Subcutaneous abdominal adipose tissue (tissue), 5 donors: ENCODE measurements at regions not wholly inside any gene's neighbourhood (a gene's known extent, or its start where the extent isn't known, plus 50 kb on each side); places are given as distances from the start of the nearest gene placed in this dataset.

Experiments used
- H3K27ac ChIP-seq: one replicate; pipeline ENCODE4 v1.7.0; 2013; ENCODE audit warnings: low read depth, mild to moderate bottlenecking, inconsistent platforms, low read length, moderate library complexity
- H3K27me3 ChIP-seq, 5 donors: one replicate each; pipeline ENCODE4 v1.7.0; 2013; ENCODE audit warnings: low read length in 5 of 5, inconsistent platforms in 1 of 5; ENCODE audit not compliant: control insufficient read depth in 5 of 5, insufficient read depth in 4 of 5
- H3K36me3 ChIP-seq, 5 donors: one replicate each; pipeline ENCODE4 v1.7.0; 2013; ENCODE audit warnings: low read length in 5 of 5; ENCODE audit not compliant: control insufficient read depth in 5 of 5, insufficient read depth in 5 of 5
- H3K4me1 ChIP-seq, 5 donors: one replicate each; pipeline ENCODE4 v1.7.0; 2013; ENCODE audit warnings: low read length in 5 of 5, mild to moderate bottlenecking in 3 of 5, moderate library complexity in 1 of 5; ENCODE audit not compliant: control insufficient read depth in 5 of 5, insufficient read depth in 5 of 5
- H3K4me3 ChIP-seq, 5 donors: one replicate each; pipeline ENCODE4 v1.7.0; 2013; ENCODE audit warnings: low read length in 5 of 5, low read depth in 1 of 5
- H3K9ac ChIP-seq, 5 donors: one replicate each; pipeline ENCODE4 v1.7.0; 2013; ENCODE audit warnings: low read length in 5 of 5, mild to moderate bottlenecking in 4 of 5, moderate library complexity in 3 of 5
- H3K9me3 ChIP-seq, 5 donors: one replicate each; pipeline ENCODE4 v1.7.0; 2013; ENCODE audit warnings: low read length in 5 of 5; ENCODE audit not compliant: control insufficient read depth in 5 of 5
- donor health status: healthy.
- donor health status: healthy.
- donor health status: healthy.
- donor health status: healthy.
- donor health status: healthy.

- Histone ChIP-seq H3K9ac (no peak overlapping the region), H3K36me3 (no peaks in the 10 kb centered on the region), H3K27me3 (peaks cover 0 to 6% (median 0%) of the 10 kb centered on the region in 5 donors)
Observed at GRCh38 chrX:45664727-45665290, 464.1 kb upstream of the DIPK2B start.

DNA sequence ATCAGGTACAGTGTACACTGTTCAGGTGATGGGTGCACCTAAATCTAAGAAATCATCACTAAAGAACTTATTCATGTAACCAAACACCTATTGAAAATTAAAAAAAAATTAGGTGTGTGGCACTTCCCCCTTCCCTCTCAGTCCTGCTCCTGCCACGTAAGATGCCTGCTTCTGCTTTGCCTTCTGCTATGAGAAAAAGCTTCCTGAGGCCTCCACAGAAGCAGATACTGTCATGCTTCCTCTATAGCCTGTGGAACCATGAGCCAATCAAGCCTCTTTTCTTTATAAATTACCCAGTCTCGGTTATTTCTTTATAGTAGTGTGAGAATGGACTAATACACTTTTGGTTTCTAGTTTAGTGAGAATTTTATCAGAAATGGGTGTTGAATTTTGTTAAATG is 459.8 kb upstream of the DIPK2B start:
- H3K36me3 ChIP-seq, result no peaks in the 10 kb centered on the region
- no peak overlapping the region for H3K27ac ChIP-seq
- no peak overlapping the region for H3K4me3 ChIP-seq
- no peaks in the 10 kb centered on the region for H3K4me1 ChIP-seq
- peaks cover 0 to 2% (median 0%) of the 10 kb centered on the region in 5 donors for H3K27me3 ChIP-seq
- no peak overlapping the region for H3K9ac ChIP-seq
- H3K9me3 ChIP-seq, result peaks cover 0 to 6% (median 0%) of the 10 kb centered on the region in 5 donors

More at GRCh38 chrX:45664727-45665290, 464.1 kb upstream of the DIPK2B start:
- no peaks in the 10 kb centered on the region for H3K4me1 ChIP-seq
- H3K9me3 ChIP-seq, result no peaks in the 10 kb centered on the region
- H3K27ac ChIP-seq, result no peak overlapping the region
- no peak overlapping the region for H3K4me3 ChIP-seq

DNA sequence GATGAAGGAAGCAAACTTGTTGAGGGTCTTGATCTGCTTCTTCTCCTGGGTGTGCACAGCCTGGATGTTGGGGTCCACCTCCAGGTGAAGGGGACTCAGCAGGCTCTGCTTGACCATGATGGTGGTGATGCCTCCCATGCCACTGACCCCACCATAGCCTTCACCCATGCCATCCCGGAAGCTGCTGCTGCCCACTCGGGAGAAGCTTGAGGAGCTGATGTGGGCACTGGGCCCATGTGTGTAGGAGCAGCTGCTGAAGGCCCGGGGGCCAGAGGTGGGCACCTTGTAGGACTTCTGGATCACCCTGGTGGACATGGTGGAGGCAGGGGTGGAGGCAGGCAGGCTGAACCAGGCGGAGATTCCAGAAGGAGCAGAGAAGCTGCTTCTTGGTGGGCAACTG is 432.7 kb upstream of the DIPK2B start:
- H3K36me3 ChIP-seq, result no peaks in the 10 kb centered on the region
- no peaks in the 10 kb centered on the region for H3K27me3 ChIP-seq
- H3K4me1 ChIP-seq, result no peaks in the 10 kb centered on the region
- no peak overlapping the region for H3K27ac ChIP-seq
- H3K9me3 ChIP-seq, result peaks cover 3 to 7% (median 6%) of the 10 kb centered on the region in 5 donors
- no peak overlapping the region for H3K4me3 ChIP-seq
- H3K9ac ChIP-seq, result no peak overlapping the region

GRCh38 chrX:45632506-45632905 is 431.8 kb upstream of the DIPK2B start:
- H3K36me3 ChIP-seq, result no peaks in the 10 kb centered on the region
- no peak overlapping the region for H3K27ac ChIP-seq
- H3K27me3 ChIP-seq, result no peaks in the 10 kb centered on the region
- no peak overlapping the region for H3K9ac ChIP-seq
- no peaks in the 10 kb centered on the region for H3K4me1 ChIP-seq
- peaks cover 3 to 7% (median 6%) of the 10 kb centered on the region in 5 donors for H3K9me3 ChIP-seq
- no peak overlapping the region for H3K4me3 ChIP-seq

DNA sequence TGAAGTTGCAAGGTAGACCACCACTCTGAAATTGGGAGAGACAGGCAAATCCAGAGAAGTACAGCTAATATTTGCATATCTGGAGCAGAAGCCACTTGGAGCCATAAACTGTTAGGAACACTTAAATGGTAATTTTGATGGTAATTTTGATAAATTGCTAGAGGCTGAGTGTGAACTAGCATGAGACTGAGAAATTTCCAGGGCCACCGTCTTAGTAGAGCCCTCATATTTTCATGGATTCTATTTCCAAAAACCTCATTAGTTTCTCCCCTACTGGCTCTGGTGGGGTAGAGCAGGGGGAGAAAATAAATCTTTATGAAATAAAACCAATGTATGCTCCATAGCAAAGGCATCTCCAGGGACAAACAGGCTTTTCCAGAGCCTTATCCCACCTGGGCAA is 429.4 kb upstream of the DIPK2B start:
- no peaks in the 10 kb centered on the region for H3K36me3 ChIP-seq
- H3K4me1 ChIP-seq, result no peaks in the 10 kb centered on the region
- no peak overlapping the region for H3K27ac ChIP-seq
- H3K27me3 ChIP-seq, result no peaks in the 10 kb centered on the region
- H3K9me3 ChIP-seq, result peaks cover 3 to 7% (median 6%) of the 10 kb centered on the region in 5 donors
- no peak overlapping the region for H3K4me3 ChIP-seq
- H3K9ac ChIP-seq, result no peak overlapping the region

DNA sequence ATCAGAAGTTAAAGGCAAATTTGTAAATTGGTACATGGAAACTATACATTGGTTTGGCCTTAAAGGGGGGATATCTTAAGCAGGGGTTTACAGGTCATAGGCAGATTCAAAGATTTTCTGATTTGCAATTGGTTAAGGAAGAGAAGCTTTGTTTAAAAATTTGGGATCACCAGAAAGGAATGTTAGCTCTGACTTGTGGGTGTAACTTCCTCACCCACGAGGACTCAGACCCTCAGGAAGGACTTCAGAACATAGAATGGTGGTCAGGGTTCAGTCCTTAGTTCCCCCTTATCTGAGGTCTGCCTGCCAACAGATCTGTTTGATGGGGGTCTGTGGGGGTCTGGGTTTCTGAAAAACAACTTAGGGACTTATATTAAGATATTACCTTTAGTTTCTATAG is 427.4 kb upstream of the DIPK2B start:
- H3K4me3 ChIP-seq, result no peak overlapping the region
- H3K36me3 ChIP-seq, result no peaks in the 10 kb centered on the region
- H3K4me1 ChIP-seq, result no peaks in the 10 kb centered on the region
- no peaks in the 10 kb centered on the region for H3K27me3 ChIP-seq
- H3K27ac ChIP-seq, result no peak overlapping the region
- no peak overlapping the region for H3K9ac ChIP-seq
- H3K9me3 ChIP-seq, result peaks cover 3 to 7% (median 6%) of the 10 kb centered on the region in 5 donors

DNA sequence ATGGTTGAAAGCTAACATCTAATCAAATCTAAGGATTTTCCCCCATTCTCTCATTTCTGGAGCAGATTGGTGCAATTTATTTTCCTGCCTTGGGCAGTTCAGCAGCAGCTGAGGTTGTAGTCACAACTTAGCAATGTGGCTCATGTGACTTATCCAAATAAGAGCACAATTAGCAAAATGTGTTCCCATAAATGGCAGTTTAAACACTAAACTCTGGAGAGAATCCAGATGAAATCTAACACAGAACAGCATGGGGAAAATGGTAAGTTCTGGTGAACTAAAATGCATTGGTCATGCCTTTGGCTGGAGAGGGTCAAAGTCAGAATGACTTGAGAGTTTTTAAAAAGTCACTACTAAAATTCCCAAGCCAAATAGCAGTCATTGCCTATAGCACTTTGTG is 422.6 kb upstream of the DIPK2B start:
- Histone ChIP-seq H3K9me3 (peaks cover 0 to 4% (median 0%) of the 10 kb centered on the region in 5 donors), H3K36me3 (no peaks in the 10 kb centered on the region), H3K27ac (no peak overlapping the region), H3K4me3 (no peak overlapping the region), H3K27me3 (no peaks in the 10 kb centered on the region), H3K4me1 (no peaks in the 10 kb centered on the region), H3K9ac (no peak overlapping the region)

DNA sequence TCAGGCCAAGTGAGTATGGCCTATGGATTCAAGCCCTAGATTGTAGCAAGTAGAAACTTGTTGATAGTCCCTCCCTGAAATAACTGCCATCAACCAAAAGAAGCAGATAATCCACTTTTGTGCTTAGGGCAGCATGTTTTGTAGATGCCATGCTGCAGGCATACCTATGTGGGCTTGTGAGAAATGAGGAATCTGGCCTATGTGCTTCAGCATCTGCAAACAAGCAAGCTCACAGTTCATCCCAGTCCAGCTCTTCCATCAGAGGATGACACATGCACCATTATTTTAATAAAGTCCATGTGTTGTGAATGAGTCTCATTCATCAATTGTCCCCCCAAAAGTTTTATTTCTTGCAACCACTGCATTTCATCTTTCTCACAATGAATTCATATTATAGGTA is 421.9 kb upstream of the DIPK2B start:
- Histone ChIP-seq H3K36me3 (no peaks in the 10 kb centered on the region), H3K9me3 (peaks cover 0 to 6% (median 2%) of the 10 kb centered on the region in 5 donors), H3K27ac (no peak overlapping the region), H3K27me3 (no peaks in the 10 kb centered on the region), H3K4me1 (no peaks in the 10 kb centered on the region), H3K9ac (no peak overlapping the region), H3K4me3 (no peak overlapping the region)

DNA sequence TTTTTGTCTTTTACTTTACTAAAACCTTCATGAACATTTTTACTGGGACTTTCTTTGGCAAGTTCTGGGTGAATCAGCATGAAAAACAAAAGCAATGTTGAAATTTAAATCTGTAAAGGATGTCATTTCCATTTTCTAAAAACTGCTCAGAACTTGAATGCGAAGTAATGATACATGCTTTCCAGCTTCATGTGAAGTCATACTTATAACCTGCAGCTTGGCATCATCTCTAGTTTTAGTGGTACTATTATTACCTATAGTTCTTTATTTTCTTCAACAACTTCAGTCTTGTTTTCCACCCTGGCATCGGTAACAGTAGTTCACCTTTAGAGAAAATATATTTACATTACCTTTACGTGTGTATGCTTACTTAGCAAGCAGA is 421.4 kb upstream of the DIPK2B start:
- no peak overlapping the region for H3K27ac ChIP-seq
- no peaks in the 10 kb centered on the region for H3K36me3 ChIP-seq
- no peak overlapping the region for H3K4me3 ChIP-seq
- no peaks in the 10 kb centered on the region for H3K4me1 ChIP-seq
- peaks cover 0 to 6% (median 3%) of the 10 kb centered on the region in 5 donors for H3K9me3 ChIP-seq
- no peaks in the 10 kb centered on the region for H3K27me3 ChIP-seq
- no peak overlapping the region for H3K9ac ChIP-seq

GRCh38 chrX:45621376-45622041 is 420.8 kb upstream of the DIPK2B start:
- H3K4me1 ChIP-seq, result no peaks in the 10 kb centered on the region
- peaks cover 0 to 6% (median 3%) of the 10 kb centered on the region in 5 donors for H3K9me3 ChIP-seq
- no peaks in the 10 kb centered on the region for H3K27me3 ChIP-seq
- no peak overlapping the region for H3K9ac ChIP-seq
- no peak overlapping the region for H3K27ac ChIP-seq
- H3K4me3 ChIP-seq, result no peak overlapping the region
- H3K36me3 ChIP-seq, result no peaks in the 10 kb centered on the region
